NCI-H345 (cell line): ENCODE measurements at regions not wholly inside any gene's neighbourhood (a gene's known extent, or its start where the extent isn't known, plus 50 kb on each side); places are given as distances from the start of the nearest gene placed in this dataset.

ENCODE experiments used
- DNase-seq: peaks from one replicate; lab custom pipeline; 2025; lab: John Stamatoyannopoulos, UW

- DNase-seq = no peak
Observed at GRCh38 chr1:5009376-5010065, 355.1 kb downstream of the AJAP1 start.

DNA sequence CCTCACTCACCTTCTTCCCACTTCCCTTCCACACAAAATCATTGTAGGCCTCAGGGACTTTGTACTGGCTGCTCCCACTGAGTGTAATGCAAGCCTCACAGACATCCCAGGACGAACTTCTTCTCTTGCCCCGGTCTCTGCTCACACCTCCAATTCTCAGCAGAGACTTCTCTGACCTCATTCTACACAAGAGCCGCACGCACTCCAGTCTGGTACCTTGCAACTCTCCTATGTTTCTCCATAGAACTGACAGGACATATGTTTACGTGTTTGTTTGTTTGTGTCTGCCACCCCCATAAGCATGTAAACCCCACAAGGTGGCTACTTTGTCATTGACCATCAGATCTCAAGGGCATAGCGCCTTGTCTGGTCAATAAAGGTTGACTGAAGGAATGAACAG, 350.8 kb downstream of the AJAP1 start:
- no peak for DNase-seq

DNA sequence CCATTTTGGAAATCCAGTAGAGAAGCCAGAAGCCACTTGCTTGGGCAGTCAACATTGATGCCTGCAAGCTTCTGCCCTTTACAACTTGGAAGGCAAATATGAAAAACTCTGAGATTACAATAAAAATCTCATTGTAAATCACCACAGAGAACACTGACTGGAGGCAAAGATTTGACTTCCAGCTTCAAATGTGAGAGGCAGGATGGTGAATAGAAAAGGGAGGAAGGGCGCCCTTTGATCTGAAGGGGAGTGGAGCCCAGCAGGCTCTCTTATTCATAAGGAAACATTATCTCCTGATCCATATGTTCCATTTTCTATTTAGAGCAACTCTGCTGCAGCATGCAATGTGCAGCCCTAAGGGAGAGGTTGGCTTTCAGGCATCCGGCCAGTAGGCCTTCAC, 348.3 kb downstream of the AJAP1 start:
- no peak for DNase-seq

GRCh38 chr1:5001466-5001865, 347.1 kb downstream of the AJAP1 start:
- no peak for DNase-seq

DNA sequence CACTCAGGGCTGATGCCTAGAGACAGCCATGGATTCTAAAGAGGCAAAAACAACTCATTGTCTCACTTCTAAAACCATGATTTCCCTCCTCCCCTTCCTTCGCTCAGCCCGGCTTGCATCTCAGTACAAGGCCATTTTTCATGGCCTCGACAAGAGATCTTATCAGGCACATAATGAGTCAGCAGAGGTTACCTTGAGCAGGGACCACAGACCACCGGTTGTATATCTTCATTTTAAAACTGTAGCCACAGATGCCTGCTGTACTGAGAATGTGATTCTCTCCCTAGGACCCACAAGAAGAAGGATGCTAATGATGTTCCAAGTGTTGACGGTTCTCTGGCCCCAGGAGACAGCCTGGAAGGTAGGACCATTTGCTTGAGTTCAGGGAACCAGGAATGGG, 331.9 kb downstream of the AJAP1 start:
- no peak for DNase-seq

DNA sequence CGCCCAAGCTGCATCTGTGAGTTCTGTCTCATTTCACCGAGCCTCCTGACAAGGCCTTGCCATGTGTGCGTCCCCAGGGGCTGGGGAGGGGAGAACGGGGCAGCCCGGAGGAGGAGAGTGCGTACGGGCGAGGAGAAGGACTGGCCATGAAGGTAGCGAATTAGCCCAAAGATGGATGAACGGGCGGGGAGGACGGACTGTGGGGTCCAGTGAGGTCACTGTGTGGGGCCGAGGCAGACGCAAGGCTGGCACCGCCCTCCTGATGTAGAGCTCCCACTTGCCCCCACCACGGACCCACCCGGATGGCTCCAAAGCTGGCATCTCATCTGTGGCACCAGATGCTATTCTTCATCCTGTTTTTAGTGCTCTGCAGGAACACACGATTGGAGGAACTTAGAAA, 330.4 kb downstream of the AJAP1 start:
- no peak for DNase-seq

DNA sequence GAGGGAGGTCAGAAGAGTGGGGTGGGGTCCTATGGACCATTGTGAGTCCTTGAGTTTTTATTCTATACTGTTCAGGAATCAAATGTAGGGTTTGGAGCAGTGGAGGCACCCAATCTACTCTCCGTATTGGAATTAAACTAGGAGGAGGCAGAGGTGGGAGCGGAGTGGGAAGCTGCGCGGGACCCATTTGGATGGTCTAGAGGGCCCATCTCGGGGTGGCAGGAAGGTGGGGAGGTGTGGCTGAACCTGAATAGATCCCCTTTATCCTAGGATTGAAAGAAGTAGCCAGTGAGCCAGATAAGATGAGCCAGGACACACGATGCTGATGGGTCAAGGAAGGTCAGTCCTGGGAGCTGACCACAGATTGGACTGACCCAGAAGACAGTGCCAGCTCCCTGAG, 325.8 kb downstream of the AJAP1 start:
- DNase-seq = no peak

DNA sequence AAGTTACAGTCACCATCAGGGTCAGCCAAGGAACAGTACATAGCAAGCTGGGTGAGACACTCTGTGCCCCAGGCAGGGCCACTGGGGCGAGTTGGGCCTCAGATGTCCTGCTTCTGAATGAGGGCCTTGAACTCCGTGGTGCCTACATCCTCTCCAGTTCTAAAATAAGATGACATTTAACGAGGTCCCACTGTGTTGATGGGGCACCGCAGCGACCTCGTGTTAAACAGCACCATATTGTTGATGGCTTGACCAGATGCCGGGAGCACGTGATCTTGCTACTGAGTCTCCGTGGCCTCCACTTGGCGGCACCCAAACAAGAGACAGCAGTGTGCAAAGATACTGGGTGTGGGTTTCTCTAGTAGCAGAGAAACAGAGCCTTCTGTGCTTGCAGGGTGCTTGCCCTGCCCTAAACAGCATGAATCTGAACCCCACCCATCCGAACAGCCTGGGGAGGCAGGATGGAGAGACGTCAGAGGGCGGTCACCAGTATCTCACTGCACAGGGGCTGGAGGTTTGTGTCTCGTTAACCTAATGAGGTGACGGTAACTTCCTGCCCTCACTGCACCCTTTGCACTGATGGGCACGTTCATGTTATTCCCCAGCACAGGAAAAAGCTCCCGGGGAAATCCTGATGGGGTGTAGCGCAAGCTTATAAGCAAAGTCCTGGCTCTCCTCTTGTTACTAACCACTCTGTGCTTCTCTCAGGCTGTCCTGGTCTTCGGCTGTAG, 324.4 kb downstream of the AJAP1 start:
- DNase-seq = no peak

GRCh38 chr1:4977701-4978100, 323.3 kb downstream of the AJAP1 start:
- DNase-seq = no peak

- no peak for DNase-seq
Observed at GRCh38 chr1:4976859-4977440, 322.5 kb downstream of the AJAP1 start.

DNA sequence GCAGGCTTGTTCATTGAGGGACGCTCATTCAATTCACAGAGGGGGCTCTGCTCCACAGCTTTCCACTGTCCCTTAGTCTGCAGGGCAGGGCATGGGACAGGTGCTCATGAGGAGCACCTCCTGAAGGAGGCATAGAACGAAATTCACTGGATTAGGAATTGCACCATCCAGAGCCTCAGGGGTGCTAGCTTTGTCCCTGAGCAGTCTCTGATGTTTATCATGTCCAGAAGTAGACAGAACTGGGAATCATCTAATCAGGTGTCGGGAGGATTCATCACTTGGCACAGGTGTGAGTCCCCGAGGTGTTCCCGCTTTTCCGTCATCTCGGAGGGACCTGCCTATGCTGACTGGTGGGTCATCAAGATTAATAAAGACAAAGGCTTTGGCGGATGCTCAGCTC, 321.4 kb downstream of the AJAP1 start:
- DNase-seq = no peak

DNA sequence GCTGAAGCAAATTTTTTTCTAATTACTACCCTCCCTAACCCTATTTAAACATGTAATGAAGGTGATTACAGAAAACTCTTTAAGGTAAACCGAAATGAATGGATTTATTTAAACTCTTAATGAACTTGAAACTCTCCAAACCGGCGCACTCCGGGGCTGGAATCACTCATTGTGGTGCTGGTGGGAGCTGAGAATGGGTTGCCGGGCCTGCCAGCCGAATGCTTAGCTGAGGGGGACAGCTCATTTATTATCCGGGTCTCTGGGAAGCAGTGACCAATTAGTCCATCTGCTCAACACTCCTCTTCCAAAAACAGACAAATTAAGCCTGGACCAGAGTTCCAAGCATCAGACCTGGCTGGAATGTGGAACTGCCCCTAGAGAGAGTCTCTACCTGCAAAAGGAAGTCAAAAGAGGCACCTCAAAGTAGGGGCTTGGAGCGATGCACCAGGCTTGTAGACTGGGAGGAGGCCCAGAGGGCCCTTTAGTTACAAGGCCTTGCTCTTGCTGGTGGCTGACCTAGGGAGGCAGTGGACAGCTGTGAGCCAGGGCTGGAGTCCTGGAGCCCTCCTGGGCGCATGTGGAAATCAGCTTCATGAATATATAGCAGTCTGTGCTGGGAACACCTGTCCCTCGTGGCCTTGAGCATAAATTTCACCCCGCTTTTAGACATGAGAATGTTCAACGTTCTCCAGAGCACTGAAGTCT, 320.7 kb downstream of the AJAP1 start:
- DNase-seq = no peak

DNA sequence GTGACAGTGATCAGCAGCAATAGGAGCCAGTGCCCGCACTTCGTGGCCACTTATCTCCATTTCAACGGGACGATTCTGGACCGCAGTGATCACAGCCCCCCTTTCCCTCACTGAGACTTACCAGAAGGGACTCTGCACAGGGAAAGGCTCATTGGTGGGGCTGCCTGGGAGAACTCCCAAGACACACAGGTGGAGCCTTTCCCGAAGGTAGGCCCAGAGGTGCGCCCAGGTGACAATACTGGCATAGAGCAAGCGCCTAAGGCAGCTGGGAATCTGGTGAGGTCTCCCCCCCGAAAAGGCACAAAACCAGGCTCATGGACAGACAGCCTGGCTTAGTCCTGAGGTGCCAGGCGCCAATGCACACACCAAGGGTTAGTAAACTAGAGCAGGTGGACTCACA, 318.9 kb downstream of the AJAP1 start:
- no peak for DNase-seq

GRCh38 chr1:4972761-4973320, 318.4 kb downstream of the AJAP1 start:
- DNase-seq = no peak

DNA sequence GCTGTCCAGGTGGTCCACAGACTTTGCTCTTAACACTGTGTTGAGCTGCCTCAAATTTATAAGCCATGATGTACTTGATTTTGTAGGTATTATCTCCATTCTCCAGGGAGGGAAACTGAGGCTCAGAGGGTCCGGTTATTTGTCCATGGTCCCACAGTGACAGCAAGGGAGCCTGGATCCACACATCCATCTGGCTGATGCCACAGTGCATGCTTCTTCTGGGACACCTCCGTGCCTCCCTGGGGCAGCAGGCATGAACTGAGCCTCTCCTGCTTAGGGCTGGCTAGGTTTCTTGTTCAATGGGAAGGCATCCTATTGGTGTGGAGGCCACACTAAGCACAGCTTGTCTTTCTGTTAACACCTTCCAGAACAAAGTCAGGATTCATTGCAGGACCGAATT, 317.3 kb downstream of the AJAP1 start:
- DNase-seq = no peak

GRCh38 chr1:4970532-4970931, 316.1 kb downstream of the AJAP1 start:
- DNase-seq = no peak

- no peak for DNase-seq
Observed at GRCh38 chr1:4969556-4970129, 315.2 kb downstream of the AJAP1 start.

GRCh38 chr1:4965346-4966075, 311.1 kb downstream of the AJAP1 start:
- no peak for DNase-seq

DNA sequence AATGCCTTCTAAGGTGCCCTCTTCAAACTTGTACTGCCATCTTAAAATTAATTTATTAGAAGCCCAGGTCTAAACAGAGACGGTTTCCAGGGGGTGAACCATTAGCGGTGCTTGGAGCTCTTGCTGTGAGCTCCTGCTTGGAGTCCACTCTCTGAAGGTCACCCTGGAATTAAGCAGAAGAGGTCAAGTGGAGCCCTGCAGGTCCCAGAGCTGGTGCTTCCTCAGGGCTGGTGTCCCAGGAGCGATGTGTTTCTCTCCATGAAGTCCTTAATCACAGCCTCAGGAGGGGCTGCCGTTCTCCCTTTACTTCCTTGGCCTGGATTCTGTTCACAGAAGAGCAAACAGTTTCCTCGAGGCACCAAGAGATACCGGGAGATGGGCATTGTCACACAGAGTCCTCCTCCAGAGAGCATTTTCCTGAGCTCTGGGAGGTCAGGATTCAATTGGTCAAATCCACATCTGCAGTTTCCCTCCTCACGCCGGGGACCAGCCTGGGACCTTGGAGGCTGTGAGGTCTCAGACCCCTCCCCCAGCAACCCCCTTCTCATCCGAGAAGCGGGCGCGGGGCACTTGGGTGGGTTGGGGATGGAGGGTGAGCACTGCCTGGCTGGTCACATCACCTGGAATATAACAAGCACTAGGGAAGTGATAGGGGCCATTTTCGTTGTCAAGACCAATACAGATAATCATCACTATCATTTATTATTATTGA, 310.4 kb downstream of the AJAP1 start:
- no peak for DNase-seq

GRCh38 chr1:4963251-4963650, 308.8 kb downstream of the AJAP1 start:
- DNase-seq = no peak

DNA sequence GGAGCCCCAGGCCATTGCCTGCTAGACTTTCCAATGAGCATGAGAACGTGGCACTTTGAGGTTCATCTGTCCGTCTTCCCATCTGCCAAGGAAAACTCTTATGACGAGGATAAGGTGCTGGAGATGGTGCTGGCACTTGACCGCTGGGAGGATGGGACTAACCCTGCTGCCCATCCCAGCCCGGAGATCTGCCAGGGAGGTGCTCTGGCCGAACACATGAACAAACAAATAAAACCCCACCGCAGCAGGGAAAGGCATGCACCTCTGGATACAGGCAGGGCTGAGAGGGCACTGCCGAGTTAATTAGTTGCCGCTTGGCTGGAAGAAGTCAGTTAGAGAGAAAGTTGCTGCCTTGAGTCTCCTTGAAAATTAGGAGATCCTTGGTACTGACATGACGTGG, 308.4 kb downstream of the AJAP1 start:
- no peak for DNase-seq
